ENCODE measurements at regions not wholly inside any gene's neighbourhood (a gene's known extent, or its start where the extent isn't known, plus 50 kb on each side); places are given as distances from the start of the nearest gene placed in this dataset.
"Not testable (repeated sequence)": the region's sequence is repeated elsewhere in the genome, so short reads cannot be mapped to it uniquely, and the experiment has no call there.

- DNase-seq (ENCODE audit: low read depth), result peak; percentile 60
Measured at GRCh38 chr20:22691369-22692118, 107.2 kb upstream of the FOXA2 start.

DNA sequence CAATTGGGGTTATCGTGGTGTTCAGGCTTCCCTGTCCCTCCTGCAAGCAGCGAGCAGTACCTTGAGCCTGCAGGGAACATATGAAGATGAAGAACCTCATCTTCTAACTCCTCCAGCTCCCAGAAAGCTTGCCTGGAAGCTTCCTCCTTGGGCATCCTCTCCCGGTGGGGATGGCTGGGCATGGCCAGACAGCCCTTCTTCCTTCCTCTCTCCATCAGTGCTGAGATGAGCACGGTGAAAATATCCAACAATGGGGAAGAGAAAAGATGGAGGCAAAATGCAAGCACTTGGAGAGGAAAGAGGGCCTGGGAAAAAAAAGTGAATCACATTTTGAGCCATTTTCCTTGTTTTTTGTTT is 107.7 kb upstream of the FOXA2 start:
- no peak for DNase-seq (ENCODE audit: low read depth)

DNA sequence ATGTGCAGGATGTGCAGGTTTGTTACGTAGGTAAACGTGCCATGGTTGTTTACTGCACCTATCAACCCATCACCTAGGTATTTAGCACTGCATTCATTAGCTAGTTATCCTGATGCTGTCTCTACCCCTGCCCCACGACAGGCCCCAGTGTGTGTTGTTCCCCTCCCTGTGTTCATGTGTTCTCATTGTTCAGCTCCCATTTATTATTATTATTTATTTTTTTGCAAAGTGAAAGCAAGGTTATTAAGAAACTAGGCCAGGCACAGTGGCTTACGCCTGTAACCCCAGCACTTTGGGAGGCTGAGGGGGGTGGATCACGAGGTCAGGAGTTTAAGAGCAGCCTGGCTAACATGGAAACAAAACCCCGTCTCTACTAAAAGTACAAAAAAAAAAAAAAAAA is 108.2 kb upstream of the FOXA2 start:
- not testable (repeated sequence) for DNase-seq (ENCODE audit: low read depth)

- no peak for DNase-seq (ENCODE audit: low read depth)
Measured at GRCh38 chr20:22696759-22697158, 112.4 kb upstream of the FOXA2 start.

- DNase-seq (ENCODE audit: low read depth), result no peak
Measured at GRCh38 chr20:22698259-22698842, 114.0 kb upstream of the FOXA2 start.

- no peak for DNase-seq (ENCODE audit: low read depth)
Measured at GRCh38 chr20:22699396-22699795, 115.0 kb upstream of the FOXA2 start.

- DNase-seq (ENCODE audit: low read depth), result peak; percentile 51
Measured at GRCh38 chr20:22700367-22700766, 116.0 kb upstream of the FOXA2 start.

GRCh38 chr20:22701679-22702308 is 117.4 kb upstream of the FOXA2 start:
- DNase-seq (ENCODE audit: low read depth), result no peak

- DNase-seq (ENCODE audit: low read depth), result no peak
Measured at GRCh38 chr20:22703843-22704242, 119.5 kb upstream of the FOXA2 start.

DNA sequence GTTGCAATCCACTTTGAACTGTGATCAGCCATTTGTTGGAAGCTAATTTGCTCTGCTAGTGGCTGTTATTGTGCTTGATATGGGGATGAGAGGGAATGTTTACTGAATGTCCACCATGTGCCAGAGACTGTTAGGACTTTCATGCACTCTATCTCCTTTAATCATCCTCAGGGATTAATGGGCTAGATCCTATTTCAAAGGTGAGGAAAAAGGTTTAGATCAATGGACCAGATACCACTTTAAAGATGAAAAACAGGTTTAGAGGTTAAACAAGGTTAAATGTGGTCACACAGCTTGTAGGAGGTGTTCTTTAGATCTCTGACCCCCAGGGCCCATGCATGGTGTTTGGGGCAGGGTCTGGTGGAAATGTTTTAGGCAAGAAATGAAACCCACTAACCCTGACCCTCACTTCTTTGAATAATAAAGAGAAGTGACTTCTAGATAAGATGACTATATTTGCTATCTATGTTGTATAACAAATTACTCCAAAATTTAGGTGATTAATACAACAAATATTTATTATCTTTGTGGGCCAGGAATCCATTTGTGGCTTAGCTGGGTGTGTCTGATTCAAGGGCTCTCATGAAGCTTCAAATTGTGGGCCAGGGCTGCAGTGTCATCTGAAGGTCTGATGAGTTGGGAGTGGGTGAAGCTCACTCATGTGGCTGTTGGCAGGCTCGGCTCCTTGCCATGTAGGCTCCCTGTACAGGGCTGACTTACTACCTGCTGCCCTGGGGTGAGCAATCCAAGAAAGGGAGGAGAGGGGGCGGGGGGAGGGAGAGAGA is 127.8 kb upstream of the FOXA2 start:
- no peak for DNase-seq (ENCODE audit: low read depth)

- no peak for DNase-seq (ENCODE audit: low read depth)
Measured at GRCh38 chr20:22716821-22717351, 132.5 kb upstream of the FOXA2 start.

GRCh38 chr20:22717466-22717865 is 133.1 kb upstream of the FOXA2 start:
- DNase-seq (ENCODE audit: low read depth), result no peak

- no peak for DNase-seq (ENCODE audit: low read depth)
Measured at GRCh38 chr20:22719167-22719591, 134.8 kb upstream of the FOXA2 start.

DNA sequence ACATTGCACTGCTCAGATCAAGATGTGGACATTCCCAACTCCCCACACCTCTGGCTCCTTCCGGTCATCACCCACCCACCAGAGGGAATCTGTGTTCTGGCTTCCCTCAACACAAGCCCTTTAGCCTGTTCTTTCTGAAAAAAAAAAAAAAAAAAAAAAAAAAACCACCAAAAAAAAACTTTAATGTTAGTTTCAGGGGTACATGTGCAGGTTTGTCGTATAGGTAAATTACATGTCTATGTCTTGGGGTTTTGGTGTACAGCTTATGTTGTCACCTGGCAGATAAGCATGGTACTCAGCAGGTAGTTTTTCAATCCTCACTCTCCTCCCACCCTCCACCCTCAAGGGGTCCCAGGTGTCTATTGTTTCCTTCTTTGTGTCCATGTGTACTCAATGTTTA is 135.8 kb upstream of the FOXA2 start:
- no peak for DNase-seq (ENCODE audit: low read depth)

DNA sequence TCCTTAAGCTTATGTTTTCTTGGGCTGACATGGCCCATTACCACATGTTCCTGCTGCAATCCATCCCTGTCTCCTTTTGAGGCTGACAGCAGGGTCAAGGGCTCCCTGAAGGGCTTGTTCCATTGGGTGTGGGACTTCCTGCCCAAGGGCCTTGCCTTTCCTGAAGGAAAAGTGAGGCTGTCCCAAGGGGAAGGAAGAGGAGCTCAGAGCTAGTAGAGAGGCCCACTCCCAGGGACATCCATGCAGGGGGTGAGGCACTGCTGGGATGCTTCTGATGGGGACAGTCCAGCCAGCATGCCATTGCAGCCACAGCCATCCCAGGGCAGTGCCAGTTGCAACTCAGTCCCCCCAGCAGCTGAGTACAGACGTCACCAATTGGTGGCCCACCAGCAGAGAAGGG is 138.4 kb upstream of the FOXA2 start:
- no peak for DNase-seq (ENCODE audit: low read depth)

DNA sequence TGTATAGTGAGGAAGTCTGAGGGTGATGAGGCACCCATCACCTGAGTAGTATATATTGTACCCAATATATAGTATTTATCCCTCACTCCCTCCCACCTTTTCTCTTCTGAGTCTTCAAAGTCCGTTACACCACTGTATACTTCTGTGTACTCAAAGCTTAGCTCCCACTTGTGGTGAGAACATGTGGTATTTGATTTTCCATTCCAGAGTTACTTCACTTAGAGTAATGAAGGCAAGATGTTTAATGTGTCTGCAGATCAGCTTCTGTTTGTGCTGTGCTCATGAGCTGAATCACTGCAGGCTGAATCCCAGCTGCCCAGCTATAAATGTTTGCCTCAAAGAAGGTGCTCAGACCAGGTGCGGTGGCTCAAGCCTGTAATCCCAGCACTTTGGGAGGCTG is 139.3 kb upstream of the FOXA2 start:
- DNase-seq (ENCODE audit: low read depth), result peak; percentile 57

GRCh38 chr20:22728146-22728745 is 143.9 kb upstream of the FOXA2 start:
- DNase-seq (ENCODE audit: low read depth), result no peak

DNA sequence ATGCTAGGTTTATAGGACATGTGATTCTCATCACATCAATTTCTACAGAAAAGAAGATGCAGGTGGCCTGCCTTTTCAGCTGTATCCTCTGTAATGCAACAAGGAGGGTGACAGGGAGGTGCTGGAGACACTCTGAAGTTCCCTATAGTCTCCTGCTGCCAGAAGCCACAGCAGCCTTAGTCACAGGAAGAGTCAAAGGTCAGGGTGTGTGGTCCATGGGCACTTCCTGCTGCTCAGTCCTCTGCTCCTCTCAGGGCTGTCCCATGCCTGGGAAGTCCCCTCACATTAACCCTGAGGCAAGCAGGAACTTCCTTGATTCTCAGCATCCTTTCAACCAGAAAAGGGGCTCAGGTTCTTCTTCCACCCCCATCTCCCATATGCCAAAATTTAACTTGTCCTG is 144.8 kb upstream of the FOXA2 start:
- DNase-seq (ENCODE audit: low read depth), result no peak

- DNase-seq (ENCODE audit: low read depth), result no peak
Measured at GRCh38 chr20:22729616-22730236, 145.4 kb upstream of the FOXA2 start.

GRCh38 chr20:22732751-22733150 is 148.4 kb upstream of the FOXA2 start:
- DNase-seq (ENCODE audit: low read depth), result no peak

- not testable (repeated sequence) for DNase-seq (ENCODE audit: low read depth)
Measured at GRCh38 chr20:22734946-22735647, 150.7 kb upstream of the FOXA2 start.

Data from fibroblast of gingiva (primary cell).